ENCODE measurements at regions not wholly inside any gene's neighbourhood (a gene's known extent, or its start where the extent isn't known, plus 50 kb on each side); places are given as distances from the start of the nearest gene placed in this dataset.

- ATAC-seq (no peak), DNase-seq (ENCODE audit: extremely low read depth in 1 of 4, low spot score in 3 of 4) (no peak), FAIRE-seq (no peak)
- TF ChIP-seq DMBX1 (CRISPR knock-in tag; IDR thresholded peaks at IDR 0.05; ENCODE audit: borderline replicate concordance) (no peak), CBX5 (IDR thresholded peaks at IDR 0.05; ENCODE audit: borderline replicate concordance, low read depth) (0 out of 2 replicates have a peak, but pooled peaks have one; percentile 48), PTTG1 (tag; IDR thresholded peaks at IDR 0.05; ENCODE audit: low read depth) (no peak), GABPA (tag; conservative IDR thresholded peaks at IDR 0.05; ENCODE audit: low read depth) (no peak), ESRRB (CRISPR knock-in tag; IDR thresholded peaks at IDR 0.05; ENCODE audit: borderline replicate concordance) (no peak), NRF1 (conservative IDR thresholded peaks at IDR 0.05 in 1 of 2, IDR thresholded peaks at IDR 0.05 in 1 of 2) (no peak), ZNF232 (CRISPR knock-in tag; IDR thresholded peaks at IDR 0.05) (no peak), ZBTB7A (IDR thresholded peaks at IDR 0.05; ENCODE audit: borderline replicate concordance, control insufficient read depth, low read depth, low read length) (no peak), STAT6 (CRISPR knock-in tag; IDR thresholded peaks at IDR 0.05) (no peak), TGIF2 (CRISPR knock-in tag; IDR thresholded peaks at IDR 0.05) (no peak), NFE2L1 (tag; IDR thresholded peaks at IDR 0.05; ENCODE audit: borderline replicate concordance, low read depth) (no peak), PCBP1 (IDR thresholded peaks at IDR 0.05; ENCODE audit: low read depth, low read length, poor library complexity, severe bottlenecking) (no peak), TRIM28 (IDR thresholded peaks at IDR 0.05) (0 out of 2 replicates have a peak, but pooled peaks have one; percentile 54), LEF1 (IDR thresholded peaks at IDR 0.05) (no peak), ZBTB2 (IDR thresholded peaks at IDR 0.05) (no peak)
- peaks cover 2% of the 10 kb centered on the region; the same call in 1 of the 2 replicates for H3K9me3 ChIP-seq (replicated peaks; ENCODE audit: control insufficient read depth, insufficient read depth, low read depth, low read length)
- 7% methylated on average over 4 of the region's 4 CpGs for WGBS (ENCODE audit: insufficient coverage, low coverage, missing lambda C conversion rate)
- no peak overlapping the region for H3K4me3 ChIP-seq
- no peaks in the 10 kb centered on the region for H4K20me1 ChIP-seq (replicated peaks; ENCODE audit: control insufficient read depth, insufficient read depth, low read length)
- ChIA-PET CTCF (ENCODE audit: low intra/inter-chr PET ratio) (no interaction called here), POLR2A (no interaction called here)
- no TSS peak for BruUV-seq (replicated peaks)
- H3K9ac ChIP-seq (ENCODE audit: insufficient read depth in 1 of 2, low read depth in 2 of 2, low read length in 2 of 2) = no peak overlapping the region
- no peaks in the 10 kb centered on the region for H3K79me2 ChIP-seq (ENCODE audit: control insufficient read depth, insufficient read depth, low read length)
- no peak overlapping the region for H3K27ac ChIP-seq (ENCODE audit: extremely low read depth, low read depth, low read length)
- intact Hi-C loops (cut with micrococcal nuclease) = no loop called here
- H3K4me2 ChIP-seq (ENCODE audit: insufficient read depth, low read length) = no peak overlapping the region
- no peaks in the 10 kb centered on the region for H3K36me3 ChIP-seq (ENCODE audit: control insufficient read depth, insufficient read depth, low read length)
- no peaks in the 10 kb centered on the region for H3K4me1 ChIP-seq (replicated peaks in 1 of 2; ENCODE audit: control insufficient read depth in 2 of 2, insufficient read depth in 2 of 2, low read length in 2 of 2)
- no peaks in the 10 kb centered on the region for H3K9me1 ChIP-seq (ENCODE audit: control insufficient read depth, insufficient read depth, low read length)
- no peaks in the 10 kb centered on the region for H3K27me3 ChIP-seq (ENCODE audit: control insufficient read depth in 2 of 2, insufficient read depth in 2 of 2, low read length in 2 of 2)
- no peak overlapping the region for H2AFZ ChIP-seq (ENCODE audit: low read depth, low read length)
- in situ Hi-C loops (cut with MboI) = no loop called here
Observed at GRCh38 chr3:118369892-118370491, 664.7 kb downstream of the IGSF11 start.

Data from K562 (cell line).